ES-I3 (cell line): ENCODE measurements at regions not wholly inside any gene's neighbourhood (a gene's known extent, or its start where the extent isn't known, plus 50 kb on each side); places are given as distances from the start of the nearest gene placed in this dataset.

Source experiments
- H3K36me3 ChIP-seq: 2 replicates; pipeline ENCODE4 v1.6.1; 2013; ENCODE audit warnings: mild to moderate bottlenecking, low read length, control low read depth, moderate library complexity; ENCODE audit not compliant: insufficient read depth
- H3K4me1 ChIP-seq: 2 replicates; pipeline ENCODE4 v1.6.1; 2013; ENCODE audit warnings: mild to moderate bottlenecking, control low read depth, low read length; ENCODE audit not compliant: insufficient read depth
- H3K9ac ChIP-seq: 2 replicates; pipeline ENCODE4 v1.6.1; 2013; ENCODE audit warnings: low read depth, mild to moderate bottlenecking, low read length, moderate library complexity
- H3K9me3 ChIP-seq: 2 replicates; pipeline ENCODE4 v1.6.1; 2013; ENCODE audit warnings: mild to moderate bottlenecking, low read length, moderate library complexity; ENCODE audit not compliant: control insufficient read depth, insufficient read depth

- peaks cover 18% of the 10 kb centered on the region for H3K4me1 ChIP-seq
- no peaks in the 10 kb centered on the region for H3K36me3 ChIP-seq
- H3K9ac ChIP-seq, result no peak overlapping the region
- H3K9me3 ChIP-seq, result peaks cover 2% of the 10 kb centered on the region; the same call in 1 of the 2 replicates
Observed at GRCh38 chr12:46461459-46461858, 88.9 kb upstream of the SLC38A2 start.

- peaks cover 2% of the 10 kb centered on the region; the same call in 1 of the 2 replicates for H3K9me3 ChIP-seq
- H3K36me3 ChIP-seq, result no peaks in the 10 kb centered on the region
- peaks cover 18% of the 10 kb centered on the region for H3K4me1 ChIP-seq
- no peak overlapping the region for H3K9ac ChIP-seq
Observed at GRCh38 chr12:46460682-46461210, 88.2 kb upstream of the SLC38A2 start.

- Histone ChIP-seq H3K9ac (no peak overlapping the region), H3K4me1 (peaks cover 18% of the 10 kb centered on the region), H3K9me3 (peaks cover 2% of the 10 kb centered on the region; the same call in 1 of the 2 replicates), H3K36me3 (no peaks in the 10 kb centered on the region)
Observed at GRCh38 chr12:46459861-46460545, 87.4 kb upstream of the SLC38A2 start.

GRCh38 chr12:46459111-46459510 is 86.5 kb upstream of the SLC38A2 start:
- no peaks in the 10 kb centered on the region for H3K36me3 ChIP-seq
- no peaks in the 10 kb centered on the region for H3K9me3 ChIP-seq
- peaks cover 18% of the 10 kb centered on the region for H3K4me1 ChIP-seq
- H3K9ac ChIP-seq, result no peak overlapping the region

- Histone ChIP-seq H3K4me1 (peaks cover 18% of the 10 kb centered on the region), H3K9me3 (no peaks in the 10 kb centered on the region), H3K9ac (no peak overlapping the region), H3K36me3 (no peaks in the 10 kb centered on the region)
Observed at GRCh38 chr12:46458500-46459102, 86.0 kb upstream of the SLC38A2 start.

GRCh38 chr12:46457958-46458357 is 85.4 kb upstream of the SLC38A2 start:
- H3K9me3 ChIP-seq, result no peaks in the 10 kb centered on the region
- peaks cover 18% of the 10 kb centered on the region for H3K4me1 ChIP-seq
- H3K36me3 ChIP-seq, result no peaks in the 10 kb centered on the region
- no peak overlapping the region for H3K9ac ChIP-seq

GRCh38 chr12:46456356-46457334 is 84.1 kb upstream of the SLC38A2 start:
- Histone ChIP-seq H3K36me3 (no peaks in the 10 kb centered on the region), H3K9me3 (no peaks in the 10 kb centered on the region), H3K4me1 (peaks cover 24% of the 10 kb centered on the region)

GRCh38 chr12:46455648-46456352 is 83.2 kb upstream of the SLC38A2 start:
- Histone ChIP-seq H3K9me3 (no peaks in the 10 kb centered on the region), H3K4me1 (peaks cover 24% of the 10 kb centered on the region), H3K36me3 (no peaks in the 10 kb centered on the region), H3K9ac (no peak overlapping the region)

More at GRCh38 chr12:46456356-46457334, 84.1 kb upstream of the SLC38A2 start:
- no peak overlapping the region for H3K9ac ChIP-seq

GRCh38 chr12:46454981-46455380 is 82.4 kb upstream of the SLC38A2 start:
- H3K9ac ChIP-seq, result no peak overlapping the region

GRCh38 chr12:46453428-46453827 is 80.9 kb upstream of the SLC38A2 start:
- Histone ChIP-seq H3K4me1 (peaks cover 15% of the 10 kb centered on the region), H3K9ac (no peak overlapping the region), H3K9me3 (no peaks in the 10 kb centered on the region), H3K36me3 (no peaks in the 10 kb centered on the region)

More at GRCh38 chr12:46454981-46455380, 82.4 kb upstream of the SLC38A2 start:
- Histone ChIP-seq H3K36me3 (no peaks in the 10 kb centered on the region), H3K9me3 (no peaks in the 10 kb centered on the region), H3K4me1 (peaks cover 22% of the 10 kb centered on the region)

- H3K36me3 ChIP-seq, result no peaks in the 10 kb centered on the region
- no peaks in the 10 kb centered on the region for H3K9me3 ChIP-seq
- no peak overlapping the region for H3K9ac ChIP-seq
- peaks cover 10% of the 10 kb centered on the region; the same call in 1 of the 2 replicates for H3K4me1 ChIP-seq
Observed at GRCh38 chr12:46452776-46453175, 80.2 kb upstream of the SLC38A2 start.

- H3K36me3 ChIP-seq, result no peaks in the 10 kb centered on the region
- H3K4me1 ChIP-seq, result peaks cover 10% of the 10 kb centered on the region; the same call in 1 of the 2 replicates
- no peak overlapping the region for H3K9ac ChIP-seq
- H3K9me3 ChIP-seq, result no peaks in the 10 kb centered on the region
Observed at GRCh38 chr12:46452061-46452615, 79.6 kb upstream of the SLC38A2 start.

- Histone ChIP-seq H3K4me1 (peaks cover 10% of the 10 kb centered on the region; the same call in 1 of the 2 replicates), H3K9me3 (no peaks in the 10 kb centered on the region), H3K36me3 (no peaks in the 10 kb centered on the region), H3K9ac (no peak overlapping the region)
Observed at GRCh38 chr12:46451276-46452021, 78.9 kb upstream of the SLC38A2 start.
